ENCODE measurements at regions not wholly inside any gene's neighbourhood (a gene's known extent, or its start where the extent isn't known, plus 50 kb on each side); places are given as distances from the start of the nearest gene placed in this dataset.

DNA sequence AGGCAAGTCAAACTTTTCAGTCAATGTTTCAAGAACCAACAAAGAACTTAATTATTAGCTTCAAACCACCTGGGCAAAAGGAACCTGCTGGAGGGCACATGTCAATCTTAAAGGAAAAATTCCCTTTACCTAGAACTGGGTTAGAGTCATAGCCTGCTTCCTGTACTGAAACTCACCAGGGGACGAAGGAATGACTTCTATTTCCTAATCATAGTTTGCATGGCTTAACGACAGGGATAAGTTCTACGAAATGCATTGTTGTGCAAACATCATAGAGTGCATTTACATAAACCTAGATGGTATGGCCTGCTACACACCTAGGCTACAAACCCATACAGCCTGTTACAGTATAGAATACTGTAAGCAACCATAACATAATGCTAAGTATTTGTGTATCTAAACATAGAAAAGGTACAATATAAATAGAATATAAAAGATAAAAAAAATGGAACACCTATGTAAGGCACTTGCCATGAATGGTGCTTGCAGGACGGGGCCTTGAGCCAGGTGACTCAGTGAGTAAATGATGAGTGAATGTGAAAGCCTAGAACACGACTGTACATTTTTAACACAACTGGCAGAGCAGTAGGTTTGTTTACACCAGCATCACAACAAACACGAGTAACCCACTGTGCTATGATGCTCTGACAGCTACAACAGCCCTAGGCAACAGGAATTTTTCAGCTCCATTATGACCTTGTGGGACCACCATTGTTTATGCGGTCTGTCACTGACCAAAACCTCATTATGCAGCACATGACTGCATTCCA, 234.9 kb upstream of the CAND1 start:
- H3K9ac ChIP-seq (ENCODE audit: low read depth in 2 of 2, low read length in 2 of 2) = no peak overlapping the region
- H3K4me3 ChIP-seq = no peak overlapping the region
- no peak overlapping the region for H3K27ac ChIP-seq
- DNase-seq = no peak
- H3K9me3 ChIP-seq = no peaks in the 10 kb centered on the region
- intact Hi-C loops (cut with DNase I) = no loop called here
- no peaks in the 10 kb centered on the region for H3K4me1 ChIP-seq
- H3K27me3 ChIP-seq = no peaks in the 10 kb centered on the region
- TF ChIP-seq, protein P1, sequence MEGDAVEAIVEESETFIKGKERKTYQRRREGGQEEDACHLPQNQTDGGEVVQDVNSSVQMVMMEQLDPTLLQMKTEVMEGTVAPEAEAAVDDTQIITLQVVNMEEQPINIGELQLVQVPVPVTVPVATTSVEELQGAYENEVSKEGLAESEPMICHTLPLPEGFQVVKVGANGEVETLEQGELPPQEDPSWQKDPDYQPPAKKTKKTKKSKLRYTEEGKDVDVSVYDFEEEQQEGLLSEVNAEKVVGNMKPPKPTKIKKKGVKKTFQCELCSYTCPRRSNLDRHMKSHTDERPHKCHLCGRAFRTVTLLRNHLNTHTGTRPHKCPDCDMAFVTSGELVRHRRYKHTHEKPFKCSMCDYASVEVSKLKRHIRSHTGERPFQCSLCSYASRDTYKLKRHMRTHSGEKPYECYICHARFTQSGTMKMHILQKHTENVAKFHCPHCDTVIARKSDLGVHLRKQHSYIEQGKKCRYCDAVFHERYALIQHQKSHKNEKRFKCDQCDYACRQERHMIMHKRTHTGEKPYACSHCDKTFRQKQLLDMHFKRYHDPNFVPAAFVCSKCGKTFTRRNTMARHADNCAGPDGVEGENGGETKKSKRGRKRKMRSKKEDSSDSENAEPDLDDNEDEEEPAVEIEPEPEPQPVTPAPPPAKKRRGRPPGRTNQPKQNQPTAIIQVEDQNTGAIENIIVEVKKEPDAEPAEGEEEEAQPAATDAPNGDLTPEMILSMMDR (IDR thresholded peaks at IDR 0.05) = no peak
- no peaks in the 10 kb centered on the region for H3K36me3 ChIP-seq

DNA sequence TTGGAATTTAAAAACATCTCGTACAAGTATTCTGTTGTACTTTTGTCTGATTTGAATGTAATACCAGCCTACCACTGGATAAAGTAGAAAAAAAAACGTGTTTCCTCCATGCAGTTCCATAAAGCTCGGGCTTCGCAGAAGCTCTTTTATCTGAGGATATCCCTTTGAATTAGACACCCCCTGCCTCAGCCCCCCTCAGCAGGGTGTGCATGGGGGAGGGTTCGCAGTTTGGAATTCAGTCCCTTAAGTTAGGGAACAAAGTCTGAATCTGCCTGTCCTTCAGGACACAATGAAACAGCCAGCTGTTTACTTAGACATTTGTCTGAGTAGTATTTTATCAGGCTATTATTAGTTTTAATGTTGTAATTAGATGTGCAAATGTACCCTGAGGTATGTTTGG, 234.0 kb upstream of the CAND1 start:
- H3K4me1 ChIP-seq = no peaks in the 10 kb centered on the region
- TF ChIP-seq, protein P1 (IDR thresholded peaks at IDR 0.05) = no peak
- no peaks in the 10 kb centered on the region for H3K36me3 ChIP-seq
- DNase-seq = no peak
- H3K9me3 ChIP-seq = no peaks in the 10 kb centered on the region
- no peak overlapping the region for H3K4me3 ChIP-seq
- H3K9ac ChIP-seq (ENCODE audit: low read depth in 2 of 2, low read length in 2 of 2) = no peak overlapping the region
- no peak overlapping the region for H3K27ac ChIP-seq
- no peaks in the 10 kb centered on the region for H3K27me3 ChIP-seq
- intact Hi-C loops (cut with DNase I) = no loop called here

DNA sequence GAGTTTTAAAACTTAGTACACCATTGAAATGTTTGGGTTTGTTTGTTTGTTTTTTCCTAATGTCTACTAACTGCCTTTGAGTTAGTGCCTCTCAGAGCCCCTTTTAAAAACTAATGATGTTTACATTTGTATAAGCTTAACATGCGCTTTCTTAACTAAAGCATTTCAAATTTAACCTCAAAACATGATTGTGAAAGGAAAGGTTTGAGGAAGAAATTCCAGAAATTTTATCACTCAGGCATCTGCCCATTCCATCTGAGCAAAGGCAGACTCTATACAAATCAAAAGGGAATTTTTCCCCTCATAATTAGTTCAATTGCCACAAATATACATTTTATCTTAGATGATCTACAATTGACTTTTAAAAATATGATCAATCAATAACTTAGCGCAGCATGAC, 230.7 kb upstream of the CAND1 start:
- Histone ChIP-seq H3K27me3 (no peaks in the 10 kb centered on the region), H3K4me1 (no peaks in the 10 kb centered on the region), H3K36me3 (no peaks in the 10 kb centered on the region), H3K4me3 (no peak overlapping the region), H3K27ac (no peak overlapping the region), H3K9ac (ENCODE audit: low read depth in 2 of 2, low read length in 2 of 2) (no peak overlapping the region), H3K9me3 (no peaks in the 10 kb centered on the region)
- intact Hi-C loops (cut with DNase I) = no loop called here
- DNase-seq = no peak
- TF ChIP-seq, protein P1 (IDR thresholded peaks at IDR 0.05) = no peak

DNA sequence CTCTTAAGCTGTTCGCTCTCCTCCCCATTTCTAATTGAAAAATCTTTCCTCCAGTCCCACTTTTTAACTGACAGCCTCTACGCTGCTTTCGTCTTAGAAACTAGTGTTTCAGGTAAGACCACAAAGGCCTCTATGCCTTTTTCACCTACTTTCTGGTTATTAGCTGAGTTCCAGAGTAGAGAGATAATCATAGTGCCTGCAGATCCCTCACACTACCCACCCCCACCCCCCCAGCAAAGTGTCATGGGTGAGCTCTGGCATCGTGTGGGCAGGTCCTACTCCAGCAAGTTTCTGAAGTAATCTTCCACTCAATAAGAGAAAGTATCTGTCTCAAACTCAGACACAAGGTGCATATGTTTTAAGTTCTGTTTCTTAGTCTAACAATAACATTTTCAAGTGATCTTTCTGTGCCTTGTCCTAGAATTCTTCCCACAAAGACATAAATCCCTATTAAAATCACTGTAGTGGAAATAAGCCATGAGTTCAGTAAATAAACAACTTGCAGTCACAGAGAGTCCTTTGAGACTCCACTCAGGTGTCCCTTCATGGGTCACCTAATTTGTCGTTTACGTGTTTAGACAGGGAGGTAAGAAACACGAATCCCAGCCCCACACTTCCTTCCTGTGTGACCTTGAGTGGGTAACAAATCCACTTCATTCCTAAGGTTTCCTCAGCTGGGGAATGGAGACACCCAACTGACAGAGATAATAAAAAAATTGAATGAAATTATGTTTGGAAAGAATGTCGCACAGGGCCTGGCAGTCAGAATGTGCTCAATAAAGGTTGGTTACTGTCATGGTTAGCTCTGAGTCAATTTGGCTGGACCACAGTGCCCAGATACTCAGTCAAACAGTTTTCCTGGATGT, 228.9 kb upstream of the CAND1 start:
- TF ChIP-seq, protein P1 (IDR thresholded peaks at IDR 0.05) = no peak
- H3K4me1 ChIP-seq = no peaks in the 10 kb centered on the region
- H3K9me3 ChIP-seq = no peaks in the 10 kb centered on the region
- intact Hi-C loops (cut with DNase I) = no loop called here
- H3K9ac ChIP-seq (ENCODE audit: low read depth in 2 of 2, low read length in 2 of 2) = no peak overlapping the region
- H3K4me3 ChIP-seq = no peak overlapping the region
- no peak for DNase-seq
- H3K36me3 ChIP-seq = no peaks in the 10 kb centered on the region
- H3K27me3 ChIP-seq = no peaks in the 10 kb centered on the region
- no peak overlapping the region for H3K27ac ChIP-seq

DNA sequence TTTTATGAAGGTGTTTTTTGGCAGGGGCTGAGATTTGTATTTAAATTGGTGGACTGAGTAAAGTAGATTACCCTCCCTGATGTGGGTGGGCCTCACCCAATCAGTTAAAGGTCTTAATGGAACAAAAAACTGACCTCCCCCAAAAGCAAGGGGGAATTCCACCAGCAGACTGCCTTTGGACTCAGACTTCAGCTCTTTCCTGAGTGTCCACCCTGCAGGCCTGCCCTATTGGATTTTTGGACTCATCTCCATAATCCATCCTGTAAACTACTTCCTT, 228.4 kb upstream of the CAND1 start:
- Histone ChIP-seq H3K4me3 (no peak overlapping the region), H3K9ac (ENCODE audit: low read depth in 2 of 2, low read length in 2 of 2) (no peak overlapping the region), H3K27ac (no peak overlapping the region), H3K27me3 (no peaks in the 10 kb centered on the region), H3K36me3 (no peaks in the 10 kb centered on the region), H3K9me3 (no peaks in the 10 kb centered on the region), H3K4me1 (no peaks in the 10 kb centered on the region)
- intact Hi-C loops (cut with DNase I) = no loop called here
- DNase-seq = no peak
- TF ChIP-seq, protein P1 (IDR thresholded peaks at IDR 0.05) = no peak
